ENCODE measurements at regions not wholly inside any gene's neighbourhood (a gene's known extent, or its start where the extent isn't known, plus 50 kb on each side); places are given as distances from the start of the nearest gene placed in this dataset.

- TF ChIP-seq POLR2A (IDR thresholded peaks at IDR 0.05) (no peak), POLR2AphosphoS5 (IDR thresholded peaks at IDR 0.05) (no peak), CTCF (IDR thresholded peaks at IDR 0.05) (no peak), EP300 (IDR thresholded peaks at IDR 0.05) (no peak)
These were observed 138.0 kb upstream of the CCN2 start for GRCh38 chr6:132089173-132089572.

Measured in stomach (tissue), 4 donors.